Testis (tissue), 2 donors: ENCODE measurements at regions not wholly inside any gene's neighbourhood (a gene's known extent, or its start where the extent isn't known, plus 50 kb on each side); places are given as distances from the start of the nearest gene placed in this dataset.

ENCODE experiments used
- CTCF ChIP-seq, 3 experiments: fragments of 450-650 bp in 2 of 3; fragments of 200-600 bp in 1 of 3; sonication (generic) in 1 of 3; IDR thresholded peaks; one replicate each; pipeline ENCODE4 v1.5.1; 2016 to 2019; ENCODE audit warnings: antibody characterized with exemption in 3 of 3, mild to moderate bottlenecking in 2 of 3, moderate library complexity in 1 of 3
- POLR2A ChIP-seq: fragments of 450-650 bp; IDR thresholded peaks from one replicate; pipeline ENCODE4 v1.6.1; 2017; ENCODE audit warnings: antibody characterized with exemption, mild to moderate bottlenecking, moderate library complexity

GRCh38 chr7:145088111-145088745, 252.4 kb upstream of the TPK1 start:
- TF ChIP-seq CTCF (IDR thresholded peaks at IDR 0.05) (no peak), POLR2A (no peak)
